ENCODE measurements at regions not wholly inside any gene's neighbourhood (a gene's known extent, or its start where the extent isn't known, plus 50 kb on each side); places are given as distances from the start of the nearest gene placed in this dataset.

DNA sequence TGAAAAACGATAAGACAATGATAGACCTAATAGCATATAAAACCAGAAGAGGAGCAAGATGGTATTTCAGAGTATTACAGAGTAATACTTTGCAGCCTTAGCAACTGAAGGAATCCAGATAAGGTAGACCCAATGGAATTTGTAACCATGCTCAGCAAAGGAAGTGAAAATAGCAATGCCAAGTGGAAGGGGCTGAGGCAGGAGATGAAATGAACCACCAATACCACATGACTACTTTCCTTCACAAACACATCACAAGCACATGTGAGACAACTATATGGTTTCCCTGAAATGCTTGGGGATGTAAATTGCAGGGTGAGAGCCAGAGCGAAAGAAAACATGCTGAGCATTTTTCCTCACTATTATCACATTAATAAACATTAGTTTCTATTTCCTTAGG lies 79.8 kb upstream of the MELK start:
- no peak overlapping the region for H3K4me3 ChIP-seq (replicated peaks; ENCODE audit: low read depth, low read length)
- DNase-seq (ENCODE audit: extremely low read depth, low read depth) = no peak

GRCh38 chr9:36489453-36489852 lies 83.2 kb upstream of the MELK start:
- no peak overlapping the region for H3K4me3 ChIP-seq (replicated peaks; ENCODE audit: low read depth, low read length)
- no peak for TF ChIP-seq CTCF (IDR thresholded peaks at IDR 0.05; ENCODE audit: low read depth, low read length, missing control alignments)
- no peak for DNase-seq (ENCODE audit: extremely low read depth, low read depth)

More for the DNA sequence above, 79.8 kb upstream of the MELK start:
- TF ChIP-seq CTCF (IDR thresholded peaks at IDR 0.05; ENCODE audit: low read depth, low read length, missing control alignments) = no peak

GRCh38 chr9:36488389-36488756 lies 84.3 kb upstream of the MELK start:
- peak overlapping the region; percentile 40 for H3K4me3 ChIP-seq (replicated peaks; ENCODE audit: low read depth, low read length)
- TF ChIP-seq CTCF (IDR thresholded peaks at IDR 0.05; ENCODE audit: low read depth, low read length, missing control alignments) = no peak
- DNase-seq (ENCODE audit: extremely low read depth, low read depth) = no peak

GRCh38 chr9:36487482-36488388 lies 85.0 kb upstream of the MELK start:
- peak overlapping the region; percentile 82 for H3K4me3 ChIP-seq (replicated peaks; ENCODE audit: low read depth, low read length)
- DNase-seq (ENCODE audit: extremely low read depth, low read depth) = peak; percentile 49
- no peak for TF ChIP-seq CTCF (IDR thresholded peaks at IDR 0.05; ENCODE audit: low read depth, low read length, missing control alignments)

GRCh38 chr9:36486933-36487481 lies 85.7 kb upstream of the MELK start:
- no peak for DNase-seq (ENCODE audit: extremely low read depth, low read depth)
- TF ChIP-seq CTCF (IDR thresholded peaks at IDR 0.05; ENCODE audit: low read depth, low read length, missing control alignments) = no peak
- H3K4me3 ChIP-seq (replicated peaks; ENCODE audit: low read depth, low read length) = peak overlapping the region; percentile 82

DNA sequence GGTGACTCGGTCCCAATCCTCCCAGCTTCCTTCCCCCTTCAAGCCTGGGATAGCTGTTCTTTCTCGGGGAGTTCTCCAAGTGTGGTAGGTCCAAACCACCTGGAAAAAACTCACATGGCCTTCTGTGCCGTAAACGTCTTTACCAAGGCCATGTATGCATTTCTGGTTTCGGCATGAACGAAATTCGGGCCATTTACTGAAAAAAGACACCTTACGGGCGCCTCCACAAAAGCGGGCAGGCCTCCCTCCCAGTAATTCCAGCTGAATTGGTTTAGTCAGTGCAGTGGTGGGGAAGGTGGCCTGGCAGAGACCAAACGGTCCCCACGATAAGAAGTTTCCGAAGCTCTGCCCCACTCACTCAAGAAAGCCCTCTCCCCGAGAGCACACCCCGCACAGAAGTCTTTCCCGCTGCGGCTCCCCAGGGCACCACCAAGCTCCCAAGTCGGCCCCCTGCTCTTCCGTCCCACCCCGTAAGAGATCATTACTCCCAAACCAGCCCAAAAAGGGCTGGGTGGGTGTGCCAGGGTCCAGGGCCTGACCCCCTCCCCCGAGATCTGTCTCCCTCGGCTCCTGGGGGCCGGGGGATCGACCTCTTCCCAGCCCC lies 86.3 kb upstream of the MELK start:
- DNase-seq (ENCODE audit: extremely low read depth, low read depth) = no peak
- no peak for TF ChIP-seq CTCF (IDR thresholded peaks at IDR 0.05; ENCODE audit: low read depth, low read length, missing control alignments)
- H3K4me3 ChIP-seq (replicated peaks; ENCODE audit: low read depth, low read length) = peak overlapping the region; percentile 82
